ENCODE measurements at regions not wholly inside any gene's neighbourhood (a gene's known extent, or its start where the extent isn't known, plus 50 kb on each side); places are given as distances from the start of the nearest gene placed in this dataset.

- TF ChIP-seq GATA2 (IDR thresholded peaks at IDR 0.05; ENCODE audit: low read depth, low read length) (no peak), GATA3 (IDR thresholded peaks at IDR 0.05; ENCODE audit: low read depth, low read length) (no peak)
Observed at GRCh38 chr9:107103621-107104020, 179.5 kb upstream of the RAD23B start.

- TF ChIP-seq GATA3 (IDR thresholded peaks at IDR 0.05; ENCODE audit: low read depth, low read length), result no peak
- TF ChIP-seq GATA2 (IDR thresholded peaks at IDR 0.05; ENCODE audit: low read depth, low read length), result no peak
Observed at GRCh38 chr9:107105784-107106183, 177.3 kb upstream of the RAD23B start.

GRCh38 chr9:107106416-107106815 is 176.7 kb upstream of the RAD23B start:
- TF ChIP-seq GATA2 (IDR thresholded peaks at IDR 0.05; ENCODE audit: low read depth, low read length) (no peak), GATA3 (IDR thresholded peaks at IDR 0.05; ENCODE audit: low read depth, low read length) (no peak)

- TF ChIP-seq GATA2 (IDR thresholded peaks at IDR 0.05; ENCODE audit: low read depth, low read length), result no peak
- TF ChIP-seq GATA3 (IDR thresholded peaks at IDR 0.05; ENCODE audit: low read depth, low read length), result no peak
Observed at GRCh38 chr9:107108342-107109130, 174.5 kb upstream of the RAD23B start.

- TF ChIP-seq GATA3 (IDR thresholded peaks at IDR 0.05; ENCODE audit: low read depth, low read length) (no peak), GATA2 (IDR thresholded peaks at IDR 0.05; ENCODE audit: low read depth, low read length) (no peak)
Observed at GRCh38 chr9:107109324-107109723, 173.8 kb upstream of the RAD23B start.

- no peak for TF ChIP-seq GATA3 (IDR thresholded peaks at IDR 0.05; ENCODE audit: low read depth, low read length)
Observed at GRCh38 chr9:107110153-107110552, 172.9 kb upstream of the RAD23B start.

GRCh38 chr9:107112707-107113243 is 170.3 kb upstream of the RAD23B start:
- no peak for TF ChIP-seq GATA3 (IDR thresholded peaks at IDR 0.05; ENCODE audit: low read depth, low read length)
- no peak for TF ChIP-seq GATA2 (IDR thresholded peaks at IDR 0.05; ENCODE audit: low read depth, low read length)

- TF ChIP-seq GATA3 (IDR thresholded peaks at IDR 0.05; ENCODE audit: low read depth, low read length), result no peak
- no peak for TF ChIP-seq GATA2 (IDR thresholded peaks at IDR 0.05; ENCODE audit: low read depth, low read length)
Observed at GRCh38 chr9:107118863-107119624, 164.0 kb upstream of the RAD23B start.

GRCh38 chr9:107119735-107120134 is 163.3 kb upstream of the RAD23B start:
- TF ChIP-seq GATA3 (IDR thresholded peaks at IDR 0.05; ENCODE audit: low read depth, low read length), result no peak
- TF ChIP-seq GATA2 (IDR thresholded peaks at IDR 0.05; ENCODE audit: low read depth, low read length), result no peak

- no peak for TF ChIP-seq GATA3 (IDR thresholded peaks at IDR 0.05; ENCODE audit: low read depth, low read length)
- no peak for TF ChIP-seq GATA2 (IDR thresholded peaks at IDR 0.05; ENCODE audit: low read depth, low read length)
Observed at GRCh38 chr9:107123389-107123788, 159.7 kb upstream of the RAD23B start.

- TF ChIP-seq GATA2 (IDR thresholded peaks at IDR 0.05; ENCODE audit: low read depth, low read length) (no peak), GATA3 (IDR thresholded peaks at IDR 0.05; ENCODE audit: low read depth, low read length) (no peak)
Observed at GRCh38 chr9:107127608-107128007, 155.5 kb upstream of the RAD23B start.

- no peak for TF ChIP-seq GATA3 (IDR thresholded peaks at IDR 0.05; ENCODE audit: low read depth, low read length)
- TF ChIP-seq GATA2 (IDR thresholded peaks at IDR 0.05; ENCODE audit: low read depth, low read length), result no peak
Observed at GRCh38 chr9:107131108-107131799, 151.8 kb upstream of the RAD23B start.

- TF ChIP-seq GATA3 (IDR thresholded peaks at IDR 0.05; ENCODE audit: low read depth, low read length), result no peak
- no peak for TF ChIP-seq GATA2 (IDR thresholded peaks at IDR 0.05; ENCODE audit: low read depth, low read length)
Observed at GRCh38 chr9:107136296-107136695, 146.8 kb upstream of the RAD23B start.

- no peak for TF ChIP-seq GATA2 (IDR thresholded peaks at IDR 0.05; ENCODE audit: low read depth, low read length)
- TF ChIP-seq GATA3 (IDR thresholded peaks at IDR 0.05; ENCODE audit: low read depth, low read length), result no peak
Observed at GRCh38 chr9:107137495-107138202, 145.4 kb upstream of the RAD23B start.
